Heart left ventricle (tissue), 13 donors: ENCODE measurements at regions not wholly inside any gene's neighbourhood (a gene's known extent, or its start where the extent isn't known, plus 50 kb on each side); places are given as distances from the start of the nearest gene placed in this dataset.

ENCODE experiments used
- POLR2A ChIP-seq, 2 donors: fragments of 450-650 bp; IDR thresholded peaks; one replicate each; pipeline ENCODE4 v1.6.1; 2017; ENCODE audit warnings: antibody characterized with exemption in 2 of 2, mild to moderate bottlenecking in 2 of 2, moderate library complexity in 2 of 2
- TF ChIP-seq, protein P1 (sequence below), 12 donors: fragments of 200-600 bp; sonication (generic) in 4 of 12; IDR thresholded peaks; one replicate each; pipeline versions ENCODE4 v1.5.0 to v1.8.0; 2018 to 2022; ENCODE audit warnings: antibody characterized with exemption in 12 of 12, mild to moderate bottlenecking in 5 of 12
- donor health status: ischemic (EF 13 %, LVEDD 7.1; RV severe dilation, severe dysfunction).
- donor health status: DM: no; HTN: yes; CAD: no.
- donor health status: DM: no; HTN: no; CAD: no.
- donor health status: ischemic (EF 25% LVEDD 6.9; RV normal size, moderate dysfunction).
- donor health status: ischemic (EF 25% LVEDD 5.7; RV mildly dilated, moderate dysfunction).
- donor health status: ischemic (EF 35%, LVEDD 5.7; RV mildly dilated, moderate dysfunction).
- donor health status: nonischemic (EF 11% LVEDD 7.7; RV severe dilation, severe dysfunction).
- donor health status: DM: yes; HTN: yes; CAD: no.
- donor health status: PGD.
- donor health status: ischemic (EF 29% LVEDD 5.4; RV normal size, mild dysfunction).
- donor health status: nonischemic (EF 23%, LVEDD 6.1; RV moderate dilation, normal function).

GRCh38 chr3:193051314-193051713 lies 133.7 kb upstream of the MB21D2 start:
- TF ChIP-seq, protein P1, sequence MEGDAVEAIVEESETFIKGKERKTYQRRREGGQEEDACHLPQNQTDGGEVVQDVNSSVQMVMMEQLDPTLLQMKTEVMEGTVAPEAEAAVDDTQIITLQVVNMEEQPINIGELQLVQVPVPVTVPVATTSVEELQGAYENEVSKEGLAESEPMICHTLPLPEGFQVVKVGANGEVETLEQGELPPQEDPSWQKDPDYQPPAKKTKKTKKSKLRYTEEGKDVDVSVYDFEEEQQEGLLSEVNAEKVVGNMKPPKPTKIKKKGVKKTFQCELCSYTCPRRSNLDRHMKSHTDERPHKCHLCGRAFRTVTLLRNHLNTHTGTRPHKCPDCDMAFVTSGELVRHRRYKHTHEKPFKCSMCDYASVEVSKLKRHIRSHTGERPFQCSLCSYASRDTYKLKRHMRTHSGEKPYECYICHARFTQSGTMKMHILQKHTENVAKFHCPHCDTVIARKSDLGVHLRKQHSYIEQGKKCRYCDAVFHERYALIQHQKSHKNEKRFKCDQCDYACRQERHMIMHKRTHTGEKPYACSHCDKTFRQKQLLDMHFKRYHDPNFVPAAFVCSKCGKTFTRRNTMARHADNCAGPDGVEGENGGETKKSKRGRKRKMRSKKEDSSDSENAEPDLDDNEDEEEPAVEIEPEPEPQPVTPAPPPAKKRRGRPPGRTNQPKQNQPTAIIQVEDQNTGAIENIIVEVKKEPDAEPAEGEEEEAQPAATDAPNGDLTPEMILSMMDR (IDR thresholded peaks at IDR 0.05): no peak
- no peak for TF ChIP-seq POLR2A (IDR thresholded peaks at IDR 0.05)
